Breast epithelium (tissue), 4 donors: ENCODE measurements at regions not wholly inside any gene's neighbourhood (a gene's known extent, or its start where the extent isn't known, plus 50 kb on each side); places are given as distances from the start of the nearest gene placed in this dataset.
"Not testable (repeated sequence)": the region's sequence is repeated elsewhere in the genome, so short reads cannot be mapped to it uniquely, and the experiment has no call there.

Source experiments
- DNase-seq, 2 donors: peaks; one replicate each; pipeline ENCODE4 v3.0.0-alpha.2; 2019; ENCODE audit warnings: low spot score in 2 of 2
- H3K27ac ChIP-seq, 2 donors: fragments of 200-600 bp; sonication (generic) in 1 of 2; one replicate each; pipeline ENCODE4 v1.5.1; 2016 to 2019; ENCODE audit warnings: mild to moderate bottlenecking in 1 of 2
- H3K27me3 ChIP-seq, 2 donors: fragments of 200-600 bp; sonication (generic) in 1 of 2; one replicate each; pipeline versions ENCODE4 v1.5.1 to v1.6.0; 2017 to 2019; ENCODE audit warnings: control low read depth in 1 of 2, mild to moderate bottlenecking in 1 of 2
- H3K36me3 ChIP-seq: fragments of 200-600 bp; one replicate; pipeline ENCODE4 v1.5.1; 2019
- H3K4me1 ChIP-seq, 2 donors: fragments of 200-600 bp; sonication (generic); one replicate each; pipeline ENCODE4 v1.5.1; 2016 to 2019; ENCODE audit warnings: control low read depth in 1 of 2
- H3K4me3 ChIP-seq, 3 donors: fragments of 200-600 bp; sonication (generic); 1 replicate in 2 of 3; 2 replicates in 1 of 3; pipeline ENCODE4 v1.5.1; 2016 to 2019; ENCODE audit warnings: mild to moderate bottlenecking in 3 of 3, moderate library complexity in 2 of 3
- H3K9me3 ChIP-seq, 2 donors: fragments of 200-600 bp; sonication (generic) in 1 of 2; one replicate each; pipeline ENCODE4 v1.5.1; 2016 to 2019; ENCODE audit warnings: control low read depth in 1 of 2
- POLR2A ChIP-seq: fragments of 450-650 bp; IDR thresholded peaks from one replicate; pipeline ENCODE4 v1.6.1; 2016; ENCODE audit warnings: antibody characterized with exemption, mild to moderate bottlenecking, moderate library complexity
- POLR2AphosphoS5 ChIP-seq, 3 donors: sonication (generic); formaldehyde crosslinking; IDR thresholded peaks; one replicate each; pipeline ENCODE4 v1.6.1; 2017; ENCODE audit warnings: antibody characterized with exemption in 3 of 3
- intact Hi-C: fragments of 100-400 bp; cut with DNase I; formaldehyde crosslinking; loops from one replicate; pipeline ENCODE4 v1.15.1; 2023; ENCODE audit warnings: low total_unique reads
- TF ChIP-seq, protein P1 (sequence below), 3 donors: fragments of 450-650 bp; IDR thresholded peaks; one replicate each; pipeline ENCODE4 v1.5.1; 2016 to 2017; ENCODE audit warnings: antibody characterized with exemption in 3 of 3, mild to moderate bottlenecking in 3 of 3, moderate library complexity in 3 of 3

GRCh38 chr18:70405052-70405451 lies 116.2 kb downstream of the SOCS6 start:
- Histone ChIP-seq H3K27ac (no peak overlapping the region), H3K4me1 (no peaks in the 10 kb centered on the region), H3K27me3 (no peaks in the 10 kb centered on the region), H3K9me3 (no peaks in the 10 kb centered on the region), H3K36me3 (no peaks in the 10 kb centered on the region), H3K4me3 (no peak overlapping the region)
- no peak for TF ChIP-seq POLR2A
- TF ChIP-seq, protein P1, sequence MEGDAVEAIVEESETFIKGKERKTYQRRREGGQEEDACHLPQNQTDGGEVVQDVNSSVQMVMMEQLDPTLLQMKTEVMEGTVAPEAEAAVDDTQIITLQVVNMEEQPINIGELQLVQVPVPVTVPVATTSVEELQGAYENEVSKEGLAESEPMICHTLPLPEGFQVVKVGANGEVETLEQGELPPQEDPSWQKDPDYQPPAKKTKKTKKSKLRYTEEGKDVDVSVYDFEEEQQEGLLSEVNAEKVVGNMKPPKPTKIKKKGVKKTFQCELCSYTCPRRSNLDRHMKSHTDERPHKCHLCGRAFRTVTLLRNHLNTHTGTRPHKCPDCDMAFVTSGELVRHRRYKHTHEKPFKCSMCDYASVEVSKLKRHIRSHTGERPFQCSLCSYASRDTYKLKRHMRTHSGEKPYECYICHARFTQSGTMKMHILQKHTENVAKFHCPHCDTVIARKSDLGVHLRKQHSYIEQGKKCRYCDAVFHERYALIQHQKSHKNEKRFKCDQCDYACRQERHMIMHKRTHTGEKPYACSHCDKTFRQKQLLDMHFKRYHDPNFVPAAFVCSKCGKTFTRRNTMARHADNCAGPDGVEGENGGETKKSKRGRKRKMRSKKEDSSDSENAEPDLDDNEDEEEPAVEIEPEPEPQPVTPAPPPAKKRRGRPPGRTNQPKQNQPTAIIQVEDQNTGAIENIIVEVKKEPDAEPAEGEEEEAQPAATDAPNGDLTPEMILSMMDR (IDR thresholded peaks at IDR 0.05): no peak
- TF ChIP-seq POLR2AphosphoS5 (IDR thresholded peaks at IDR 0.05): no peak
- intact Hi-C loops: no loop called here
- DNase-seq: no peak

DNA sequence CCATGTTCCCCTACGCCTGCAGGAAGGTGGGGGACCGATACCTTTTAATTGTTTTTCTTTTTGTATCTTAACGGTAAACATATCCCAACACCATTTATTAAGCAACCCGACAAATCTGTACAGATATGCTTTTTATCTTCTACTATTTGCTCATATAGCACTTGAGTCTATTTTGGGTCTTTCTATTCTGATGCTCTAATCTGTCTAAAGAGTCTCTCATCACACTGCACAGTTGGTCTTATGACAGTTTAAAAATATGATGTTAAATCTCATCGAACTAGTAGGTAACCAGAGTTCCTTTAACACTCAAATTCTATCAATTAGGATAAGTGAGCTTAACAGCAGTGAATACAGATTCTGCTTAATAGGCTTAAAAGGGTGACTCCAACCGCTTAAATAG lies 111.6 kb downstream of the SOCS6 start:
- no peak for TF ChIP-seq POLR2A
- TF ChIP-seq POLR2AphosphoS5 (IDR thresholded peaks at IDR 0.05): no peak
- TF ChIP-seq, protein P1 (IDR thresholded peaks at IDR 0.05): no peak
- H3K4me1 ChIP-seq: no peaks in the 10 kb centered on the region
- H3K4me3 ChIP-seq: no peak overlapping the region
- no peaks in the 10 kb centered on the region for H3K27me3 ChIP-seq
- no peak overlapping the region for H3K27ac ChIP-seq
- no peak for DNase-seq
- no peaks in the 10 kb centered on the region for H3K9me3 ChIP-seq
- H3K36me3 ChIP-seq: no peaks in the 10 kb centered on the region
- intact Hi-C loops: no loop called here

GRCh38 chr18:70398076-70398475 lies 109.2 kb downstream of the SOCS6 start:
- DNase-seq: no peak
- H3K36me3 ChIP-seq: no peaks in the 10 kb centered on the region
- no peaks in the 10 kb centered on the region for H3K27me3 ChIP-seq
- no peaks in the 10 kb centered on the region for H3K4me1 ChIP-seq
- TF ChIP-seq, protein P1 (IDR thresholded peaks at IDR 0.05): no peak
- TF ChIP-seq POLR2A: no peak
- no peak overlapping the region for H3K4me3 ChIP-seq
- H3K27ac ChIP-seq: no peak overlapping the region
- H3K9me3 ChIP-seq: no peaks in the 10 kb centered on the region
- intact Hi-C loops: no loop called here

DNA sequence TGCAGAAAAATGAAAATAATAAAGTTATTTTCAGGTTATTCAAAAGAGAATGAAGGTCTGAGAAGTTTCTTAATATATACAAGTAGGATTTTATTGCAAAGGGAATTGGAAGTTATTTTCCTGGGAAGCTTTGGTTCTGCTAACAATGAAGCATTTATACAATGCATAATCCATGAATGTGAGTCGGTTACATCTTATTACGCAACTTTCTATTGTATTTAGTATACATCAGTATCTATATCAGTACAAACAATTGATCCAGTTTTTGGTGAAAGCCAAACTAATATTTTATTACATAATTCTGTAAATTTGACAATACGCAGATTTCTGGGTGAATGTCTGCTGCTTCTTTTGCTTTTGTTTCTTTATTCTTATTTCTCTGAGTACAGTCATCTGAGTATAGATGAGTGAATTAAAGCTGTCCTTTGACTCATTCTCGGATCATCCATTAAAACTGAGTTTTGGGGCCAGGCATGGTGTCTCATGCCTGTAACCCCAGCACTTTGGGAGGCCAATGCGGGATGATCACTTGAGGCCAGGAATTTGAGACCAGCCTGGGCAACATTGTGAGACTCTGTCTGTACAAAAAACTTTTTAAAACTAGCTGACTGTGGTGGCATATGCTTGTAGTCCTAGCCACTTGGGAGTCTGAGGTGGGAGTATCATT lies 108.5 kb downstream of the SOCS6 start:
- H3K9me3 ChIP-seq: no peaks in the 10 kb centered on the region
- no peaks in the 10 kb centered on the region for H3K4me1 ChIP-seq
- H3K27ac ChIP-seq: no peak overlapping the region
- no peak for DNase-seq
- H3K36me3 ChIP-seq: no peaks in the 10 kb centered on the region
- TF ChIP-seq POLR2A (no peak), POLR2AphosphoS5 (IDR thresholded peaks at IDR 0.05) (no peak)
- TF ChIP-seq, protein P1 (IDR thresholded peaks at IDR 0.05): no peak
- no peak overlapping the region for H3K4me3 ChIP-seq
- H3K27me3 ChIP-seq: no peaks in the 10 kb centered on the region
- intact Hi-C loops: no loop called here

GRCh38 chr18:70395771-70396170 lies 106.9 kb downstream of the SOCS6 start:
- DNase-seq, intact Hi-C loops, H3K36me3 ChIP-seq, H3K27me3 ChIP-seq, H3K9me3 ChIP-seq, H3K4me1 ChIP-seq, H3K27ac ChIP-seq, H3K4me3 ChIP-seq: not testable (repeated sequence)

- Histone ChIP-seq H3K9me3 (no peaks in the 10 kb centered on the region), H3K27ac (no peak overlapping the region), H3K4me3 (no peak overlapping the region), H3K36me3 (no peaks in the 10 kb centered on the region), H3K27me3 (no peaks in the 10 kb centered on the region), H3K4me1 (no peaks in the 10 kb centered on the region)
- TF ChIP-seq POLR2AphosphoS5 (IDR thresholded peaks at IDR 0.05): no peak
- TF ChIP-seq POLR2A: no peak
- TF ChIP-seq, protein P1 (IDR thresholded peaks at IDR 0.05): no peak
- no peak for DNase-seq
- intact Hi-C loops: no loop called here
These were observed 105.8 kb downstream of the SOCS6 start for GRCh38 chr18:70394672-70395071.
